Activated CD4-positive, alpha-beta T cell treated with anti-CD3 and anti-CD28 coated beads, Interleukin-10, Interleukin-2, amounts not matched to agents 100 ng/mL and 50 ng/mL, durations not matched to agents 16 hours and 8 hours (primary cell): ENCODE measurements at regions not wholly inside any gene's neighbourhood (a gene's known extent, or its start where the extent isn't known, plus 50 kb on each side); places are given as distances from the start of the nearest gene placed in this dataset.

ENCODE experiments used
- DNase-seq: peaks from one replicate; pipeline ENCODE4 v3.0.0-alpha.2; 2020

GRCh38 chr15:62938825-62939224 is 103.7 kb upstream of the TPM1 start:
- peak; percentile 16 for DNase-seq

GRCh38 chr15:62940093-62940754 is 102.3 kb upstream of the TPM1 start:
- DNase-seq, result no peak

GRCh38 chr15:62940755-62941361 is 101.7 kb upstream of the TPM1 start:
- peak; percentile 68 for DNase-seq

- DNase-seq, result no peak
These were observed 100.8 kb upstream of the TPM1 start for GRCh38 chr15:62941699-62942098.

- DNase-seq, result no peak
These were observed 100.1 kb upstream of the TPM1 start for GRCh38 chr15:62942428-62942827.

GRCh38 chr15:62945063-62945462 is 97.5 kb upstream of the TPM1 start:
- DNase-seq, result no peak

GRCh38 chr15:62945760-62946159 is 96.8 kb upstream of the TPM1 start:
- DNase-seq, result no peak

- DNase-seq, result no peak
These were observed 95.6 kb upstream of the TPM1 start for GRCh38 chr15:62946940-62947339.

GRCh38 chr15:62950462-62950931 is 92.0 kb upstream of the TPM1 start:
- DNase-seq, result no peak

- no peak for DNase-seq
These were observed 91.1 kb upstream of the TPM1 start for GRCh38 chr15:62951481-62951880.

GRCh38 chr15:62953021-62953420 is 89.5 kb upstream of the TPM1 start:
- no peak for DNase-seq

GRCh38 chr15:62953496-62954045 is 89.0 kb upstream of the TPM1 start:
- no peak for DNase-seq

- no peak for DNase-seq
These were observed 85.4 kb upstream of the TPM1 start for GRCh38 chr15:62957130-62957529.

GRCh38 chr15:62958528-62959363 is 83.8 kb upstream of the TPM1 start:
- no peak for DNase-seq

GRCh38 chr15:62961134-62961533 is 81.4 kb upstream of the TPM1 start:
- no peak for DNase-seq

- no peak for DNase-seq
These were observed 80.2 kb upstream of the TPM1 start for GRCh38 chr15:62962101-62962995.

GRCh38 chr15:62964251-62964650 is 78.3 kb upstream of the TPM1 start:
- DNase-seq, result no peak

- DNase-seq, result no peak
These were observed 76.1 kb upstream of the TPM1 start for GRCh38 chr15:62966294-62967078.

- no peak for DNase-seq
These were observed 73.8 kb upstream of the TPM1 start for GRCh38 chr15:62968699-62969098.

GRCh38 chr15:62969442-62970089 is 73.0 kb upstream of the TPM1 start:
- DNase-seq, result no peak

- DNase-seq, result no peak
These were observed 69.7 kb upstream of the TPM1 start for GRCh38 chr15:62972814-62973213.
